B cell (primary cell): ENCODE measurements at regions not wholly inside any gene's neighbourhood (a gene's known extent, or its start where the extent isn't known, plus 50 kb on each side); places are given as distances from the start of the nearest gene placed in this dataset.

Experiments used
- ATAC-seq: fragments of 200-7000 bp; cut with Tn5 transposase; one replicate; pipeline ENCODE4 v1.10.0; 2021; ENCODE audit warnings: low read depth, mild to moderate bottlenecking, moderate number of reproducible peaks, moderate library complexity
- CTCF ChIA-PET: fragments of 350-600 bp; sonication (Branson Sonifier 250); formaldehyde crosslinking; loops from one replicate; lab custom pipeline; 2021; ENCODE audit warnings: antibody characterized with exemption, inconsistent platforms; lab: Charles Lee
- POLR2A ChIA-PET: fragments of 350-600 bp; sonication (Branson Sonifier 250); formaldehyde crosslinking; loops from one replicate; lab custom pipeline; 2021; ENCODE audit warnings: antibody characterized with exemption; lab: Charles Lee
- DNase-seq: peaks from one replicate; pipeline ENCODE4 v3.0.0; 2013
- H2AFZ ChIP-seq: 2 replicates; pipeline ENCODE4 v1.6.1; 2012; ENCODE audit warnings: mild to moderate bottlenecking, low read depth, low read length; ENCODE audit not compliant: insufficient read depth, poor library complexity, severe bottlenecking
- H3K27ac ChIP-seq, 2 donors: 1 replicate in 1 of 2; 2 replicates in 1 of 2; pipeline ENCODE4 v1.5.1; 2012 to 2013; ENCODE audit warnings: low read length in 2 of 2, mild to moderate bottlenecking in 2 of 2, moderate library complexity in 1 of 2
- H3K27me3 ChIP-seq, 4 experiments: fragments of 200-600 bp in 1 of 4; sonication (generic) in 1 of 4; replicated peaks in 1 of 4; 1 replicate in 2 of 4; 2 replicates in 2 of 4; pipeline versions ENCODE4 v1.6.1 to v1.7.0; 2013 to 2016; ENCODE audit warnings: low read length in 3 of 4, mild to moderate bottlenecking in 2 of 4, mixed read lengths in 1 of 4, moderate library complexity in 1 of 4; ENCODE audit not compliant: insufficient read depth in 4 of 4, control insufficient read depth in 3 of 4; ENCODE audit errors: control extremely low read depth in 1 of 4
- H3K36me3 ChIP-seq, 2 experiments: replicated peaks in 1 of 2; 1 replicate in 1 of 2; 2 replicates in 1 of 2; pipeline versions ENCODE4 v1.6.1 to v1.7.1; 2013; ENCODE audit warnings: low read length in 1 of 2; ENCODE audit not compliant: insufficient read depth in 2 of 2, control insufficient read depth in 1 of 2; ENCODE audit errors: control extremely low read depth in 1 of 2, extremely low read depth in 1 of 2
- H3K4me1 ChIP-seq, 2 donors: fragments of 200-600 bp in 1 of 2; sonication (generic) in 1 of 2; 1 replicate in 1 of 2; 2 replicates in 1 of 2; pipeline versions ENCODE4 v1.5.1 to v1.6.1; 2013 to 2017; ENCODE audit warnings: low read length in 2 of 2; ENCODE audit not compliant: control insufficient read depth in 2 of 2, insufficient read depth in 2 of 2
- H3K4me2 ChIP-seq: replicated peaks from 2 replicates; pipeline ENCODE3; 2012; ENCODE audit warnings: mild to moderate bottlenecking, low read depth, low read length; ENCODE audit not compliant: poor library complexity, severe bottlenecking
- H3K4me3 ChIP-seq, 5 experiments: fragments of 200-600 bp in 1 of 5; sonication (generic) in 1 of 5; 1 replicate in 3 of 5; 2 replicates in 2 of 5; pipeline versions ENCODE4 v1.5.1 to v1.7.0; 2011 to 2016; ENCODE audit warnings: low read length in 4 of 5, mild to moderate bottlenecking in 4 of 5, low read depth in 2 of 5, control low read depth in 1 of 5, moderate library complexity in 1 of 5; ENCODE audit not compliant: insufficient read depth in 1 of 5; ENCODE audit errors: control extremely low read depth in 1 of 5, extremely low read depth in 1 of 5
- H3K79me2 ChIP-seq: fragments of 200-600 bp; sonication (generic); one replicate; pipeline ENCODE4 v1.6.0; 2016; ENCODE audit warnings: low read length; ENCODE audit not compliant: control insufficient read depth, insufficient read depth
- H3K9ac ChIP-seq: fragments of 200-600 bp; sonication (generic); 2 replicates; pipeline ENCODE4 v1.6.1; 2017; ENCODE audit warnings: mild to moderate bottlenecking, low read length, moderate library complexity
- H3K9me3 ChIP-seq, 3 donors: one replicate each; pipeline versions ENCODE4 v1.6.1 to v1.7.1; 2013; ENCODE audit warnings: low read length in 2 of 3; ENCODE audit not compliant: control insufficient read depth in 2 of 3, insufficient read depth in 1 of 3; ENCODE audit errors: control extremely low read depth in 1 of 3
- H4K20me1 ChIP-seq: 2 replicates; pipeline ENCODE4 v1.6.0; 2012; ENCODE audit warnings: mild to moderate bottlenecking, low read length; ENCODE audit not compliant: insufficient read depth, control insufficient read depth, poor library complexity, severe bottlenecking
- H3K27ac Mint-ChIP-seq: one replicate; pipeline ENCODE4 v1.8.0; 2021; ENCODE audit warnings: mixed read lengths
- H3K27me3 Mint-ChIP-seq: one replicate; pipeline ENCODE4 v1.8.0; 2021; ENCODE audit warnings: mixed read lengths
- H3K4me1 Mint-ChIP-seq: one replicate; pipeline ENCODE4 v1.8.0; 2021; ENCODE audit warnings: mixed read lengths
- H3K4me3 Mint-ChIP-seq: one replicate; pipeline ENCODE4 v1.8.0; 2021; ENCODE audit warnings: mixed read lengths
- H3K9me3 Mint-ChIP-seq: one replicate; pipeline ENCODE4 v1.8.0; 2022; ENCODE audit warnings: mixed read lengths; ENCODE audit not compliant: insufficient read depth
- EZH2 ChIP-seq: IDR thresholded peaks from 2 replicates; pipeline ENCODE4 v1.6.1; 2012; ENCODE audit warnings: borderline replicate concordance, low read depth, mild to moderate bottlenecking, moderate library complexity, low read length; ENCODE audit not compliant: insufficient read depth, poor library complexity, severe bottlenecking
- WGBS: methylation state at CpG from one replicate; pipeline ENCODE4 v1.1.5; 2013; ENCODE audit warnings: missing lambda C conversion rate; ENCODE audit not compliant: insufficient coverage; 5-methylcytosine and 5-hydroxymethylcytosine counted together
- intact Hi-C: fragments of 100-400 bp; cut with micrococcal nuclease; formaldehyde crosslinking; loops from one replicate; pipeline ENCODE4 v1.10.0; 2022
- TF ChIP-seq, protein P1 (sequence below): fragments of 200-600 bp; IDR thresholded peaks from one replicate; pipeline ENCODE4 v1.8.0; 2022; ENCODE audit warnings: antibody characterized with exemption, mild to moderate bottlenecking

DNA sequence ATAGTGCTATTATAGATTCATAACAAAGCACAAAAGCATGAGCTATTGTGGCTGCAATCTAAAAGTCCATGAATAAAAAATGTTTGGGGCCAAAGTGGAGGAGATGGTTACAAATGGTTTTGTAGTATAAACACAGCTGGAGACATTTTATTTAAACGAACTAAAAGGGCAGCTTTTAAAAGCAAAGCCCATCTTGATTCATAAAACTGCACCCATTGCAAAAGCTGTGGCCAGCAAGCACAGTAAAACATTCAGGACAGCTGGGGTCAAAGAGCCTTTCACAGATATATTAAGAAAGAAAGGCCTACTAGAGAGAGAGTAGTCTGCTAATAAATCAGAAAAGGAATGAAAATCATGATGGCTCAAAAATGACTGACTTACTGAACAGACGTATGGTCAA lies 520.8 kb downstream of the NUF2 start:
- intact Hi-C loops, result no loop called here
- Histone ChIP-seq H3K4me3 (no peak overlapping the region), H3K36me3 (no peaks in the 10 kb centered on the region), H3K9me3 (no peaks in the 10 kb centered on the region), H3K27ac (no peak overlapping the region), H3K9ac (no peak overlapping the region), H2AFZ (no peak overlapping the region), H4K20me1 (no peaks in the 10 kb centered on the region), H3K79me2 (no peaks in the 10 kb centered on the region), H3K27me3 (no peaks in the 10 kb centered on the region), H3K4me1 (no peaks in the 10 kb centered on the region), H3K4me2 (no peak overlapping the region)
- H3K27me3 Mint-ChIP-seq, result no peaks in the 10 kb centered on the region
- ChIA-PET POLR2A (no interaction called here), CTCF (no interaction called here)
- H3K4me1 Mint-ChIP-seq, result no peaks in the 10 kb centered on the region
- DNase-seq (no peak), ATAC-seq (no peak)
- H3K4me3 Mint-ChIP-seq, result no peak overlapping the region
- WGBS, result 89% methylated on average over 1 of the region's 2 CpGs
- H3K9me3 Mint-ChIP-seq, result peaks cover 1% of the 10 kb centered on the region
- no peak overlapping the region for H3K27ac Mint-ChIP-seq
- TF ChIP-seq, protein P1, sequence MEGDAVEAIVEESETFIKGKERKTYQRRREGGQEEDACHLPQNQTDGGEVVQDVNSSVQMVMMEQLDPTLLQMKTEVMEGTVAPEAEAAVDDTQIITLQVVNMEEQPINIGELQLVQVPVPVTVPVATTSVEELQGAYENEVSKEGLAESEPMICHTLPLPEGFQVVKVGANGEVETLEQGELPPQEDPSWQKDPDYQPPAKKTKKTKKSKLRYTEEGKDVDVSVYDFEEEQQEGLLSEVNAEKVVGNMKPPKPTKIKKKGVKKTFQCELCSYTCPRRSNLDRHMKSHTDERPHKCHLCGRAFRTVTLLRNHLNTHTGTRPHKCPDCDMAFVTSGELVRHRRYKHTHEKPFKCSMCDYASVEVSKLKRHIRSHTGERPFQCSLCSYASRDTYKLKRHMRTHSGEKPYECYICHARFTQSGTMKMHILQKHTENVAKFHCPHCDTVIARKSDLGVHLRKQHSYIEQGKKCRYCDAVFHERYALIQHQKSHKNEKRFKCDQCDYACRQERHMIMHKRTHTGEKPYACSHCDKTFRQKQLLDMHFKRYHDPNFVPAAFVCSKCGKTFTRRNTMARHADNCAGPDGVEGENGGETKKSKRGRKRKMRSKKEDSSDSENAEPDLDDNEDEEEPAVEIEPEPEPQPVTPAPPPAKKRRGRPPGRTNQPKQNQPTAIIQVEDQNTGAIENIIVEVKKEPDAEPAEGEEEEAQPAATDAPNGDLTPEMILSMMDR, result no peak
- no peak for TF ChIP-seq EZH2

DNA sequence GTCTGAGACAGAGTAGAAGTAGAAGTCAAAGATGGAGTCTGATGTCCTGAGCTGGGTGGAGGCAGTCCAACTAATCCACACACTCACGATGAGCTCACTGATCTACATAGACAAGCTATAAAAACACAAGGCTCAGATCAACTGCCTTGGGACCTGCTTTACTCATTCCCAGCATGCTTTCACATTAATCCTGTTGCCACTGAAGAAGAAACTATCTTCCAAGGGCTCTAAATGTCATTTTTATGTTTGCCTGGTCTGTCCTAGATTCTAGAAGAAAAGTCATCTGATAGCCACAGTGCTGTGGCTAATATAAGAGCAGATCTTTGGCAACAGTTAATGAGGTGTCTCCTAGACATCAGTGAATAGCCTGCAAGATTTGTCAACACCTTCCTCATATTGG lies 522.7 kb downstream of the NUF2 start:
- ATAC-seq (no peak), DNase-seq (no peak)
- WGBS, result 78% methylated on average over 1 of the region's 1 CpG
- ChIA-PET POLR2A (no interaction called here), CTCF (no interaction called here)
- no peaks in the 10 kb centered on the region for H3K4me1 ChIP-seq
- no peaks in the 10 kb centered on the region for H3K27me3 ChIP-seq
- Mint-ChIP-seq H3K4me3 (no peak overlapping the region), H3K4me1 (no peaks in the 10 kb centered on the region), H3K27ac (no peak overlapping the region), H3K9me3 (peaks cover 1% of the 10 kb centered on the region), H3K27me3 (no peaks in the 10 kb centered on the region)
- H3K4me2 ChIP-seq, result no peak overlapping the region
- no peak overlapping the region for H3K4me3 ChIP-seq
- TF ChIP-seq, protein P1, result no peak
- no peak for TF ChIP-seq EZH2
- no peak overlapping the region for H3K9ac ChIP-seq
- intact Hi-C loops, result no loop called here
- H2AFZ ChIP-seq, result no peak overlapping the region
- H3K36me3 ChIP-seq, result no peaks in the 10 kb centered on the region
- H4K20me1 ChIP-seq, result no peaks in the 10 kb centered on the region
- no peak overlapping the region for H3K27ac ChIP-seq
- H3K9me3 ChIP-seq, result no peaks in the 10 kb centered on the region
- H3K79me2 ChIP-seq, result no peaks in the 10 kb centered on the region
